Endothelial cell of umbilical vein (primary cell): ENCODE measurements at regions not wholly inside any gene's neighbourhood (a gene's known extent, or its start where the extent isn't known, plus 50 kb on each side); places are given as distances from the start of the nearest gene placed in this dataset.

Experiments used
- CTCF ChIP-seq, 2 donors: IDR thresholded peaks; 1 replicate in 1 of 2; 2 replicates in 1 of 2; pipeline ENCODE4 v1.5.1; 2011; ENCODE audit warnings: low read length in 2 of 2, mild to moderate bottlenecking in 2 of 2, moderate library complexity in 2 of 2, control low read depth in 1 of 2, inconsistent platforms in 1 of 2, low read depth in 1 of 2; ENCODE audit not compliant: insufficient read depth in 1 of 2; ENCODE audit errors: extremely low read depth in 1 of 2
- EZH2 ChIP-seq: IDR thresholded peaks from 2 replicates; pipeline ENCODE4 v1.6.1; 2012; ENCODE audit warnings: borderline replicate concordance, low read depth, mild to moderate bottlenecking, moderate library complexity, low read length, inconsistent platforms; ENCODE audit not compliant: severe bottlenecking
- FOS ChIP-seq: IDR thresholded peaks from 2 replicates; pipeline ENCODE4 v1.6.1; 2011; ENCODE audit warnings: mild to moderate bottlenecking, low read length, moderate library complexity, borderline replicate concordance; ENCODE audit not compliant: insufficient read depth
- GATA2 ChIP-seq: IDR thresholded peaks from 2 replicates; pipeline ENCODE4 v1.7.0; 2011; ENCODE audit warnings: low read depth, mild to moderate bottlenecking, moderate library complexity, mixed read lengths, low read length; ENCODE audit not compliant: insufficient read length, insufficient read depth
- JUN ChIP-seq: IDR thresholded peaks from 2 replicates; pipeline ENCODE4 v1.6.1; 2011; ENCODE audit warnings: borderline replicate concordance, low read depth; ENCODE audit not compliant: insufficient read length, insufficient read depth
- MYC ChIP-seq: IDR thresholded peaks from one replicate; pipeline ENCODE4 v1.6.1; 2011; ENCODE audit warnings: mild to moderate bottlenecking, low read depth, low read length
- POLR2A ChIP-seq: IDR thresholded peaks from 2 replicates; pipeline ENCODE4 v1.6.1; 2012; ENCODE audit warnings: low read depth, mild to moderate bottlenecking, control low read depth, low read length

DNA sequence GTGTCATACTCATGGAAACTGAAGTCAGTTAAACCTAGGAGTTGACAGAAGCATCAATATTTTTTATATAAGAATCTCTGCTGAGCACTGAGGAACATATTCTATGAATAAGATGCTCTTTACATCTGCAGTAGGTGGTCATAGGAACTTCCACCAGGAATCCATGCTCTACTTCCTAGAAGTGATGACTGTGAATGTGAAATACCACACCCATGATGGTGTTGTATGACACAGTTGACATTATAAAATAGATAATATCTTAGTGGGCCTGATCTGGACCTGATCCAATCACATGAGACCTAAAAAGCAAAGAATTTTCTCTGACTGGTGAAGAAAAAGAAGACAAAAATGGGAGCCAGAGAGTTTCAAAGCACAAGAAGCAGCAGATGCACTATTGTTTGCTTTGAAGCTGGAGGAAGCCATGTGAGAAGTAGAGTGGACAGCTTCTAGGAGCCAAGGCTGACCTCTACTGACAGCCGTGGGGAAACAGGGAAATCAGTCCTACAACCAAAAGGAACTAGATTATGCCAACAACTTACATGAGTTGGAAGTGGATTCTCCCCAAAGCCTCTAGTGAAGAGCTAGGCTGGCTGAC, 68.6 kb upstream of the HS3ST1 start:
- no peak for TF ChIP-seq CTCF (IDR thresholded peaks at IDR 0.05; ENCODE audit: extremely low read depth in 1 of 2, insufficient read depth in 1 of 2, low read depth in 1 of 2, low read length in 2 of 2)
- TF ChIP-seq GATA2: no peak
- TF ChIP-seq EZH2: no peak
- TF ChIP-seq POLR2A: no peak
- TF ChIP-seq JUN: no peak
- TF ChIP-seq MYC: no peak
- no peak for TF ChIP-seq FOS
